Cardiac muscle cell (in vitro differentiated cells and primary cell): ENCODE measurements at regions not wholly inside any gene's neighbourhood (a gene's known extent, or its start where the extent isn't known, plus 50 kb on each side); places are given as distances from the start of the nearest gene placed in this dataset.

ENCODE experiments used
- DNase-seq, 2 donors: peaks; one replicate each; pipeline versions ENCODE4 v3.0.0 to v3.0.0-alpha.2; 2010 to 2017; ENCODE audit warnings: low read depth in 1 of 2, low spot score in 1 of 2
- H3K27ac ChIP-seq: fragments of 200-600 bp; sonication (generic); 2 replicates; pipeline ENCODE4 v1.5.1; 2016
- H3K27me3 ChIP-seq: fragments of 200-600 bp; sonication (generic); 2 replicates; pipeline ENCODE4 v1.6.0; 2016; ENCODE audit warnings: control low read depth
- H3K36me3 ChIP-seq: fragments of 200-600 bp; sonication (generic); 2 replicates; pipeline ENCODE4 v1.5.1; 2016; ENCODE audit warnings: control low read depth
- H3K4me1 ChIP-seq: fragments of 200-600 bp; sonication (generic); 2 replicates; pipeline ENCODE4 v1.8.1; 2017; ENCODE audit warnings: low read depth, mild to moderate bottlenecking, mixed run types
- H3K4me3 ChIP-seq: fragments of 200-600 bp; sonication (generic); 2 replicates; pipeline ENCODE4 v1.5.1; 2016; ENCODE audit warnings: mild to moderate bottlenecking
- H3K9me3 ChIP-seq: fragments of 200-600 bp; sonication (generic); 2 replicates; pipeline ENCODE4 v1.5.1; 2017; ENCODE audit warnings: low read depth, mild to moderate bottlenecking, control low read depth
- TF ChIP-seq, protein P1 (sequence below): IDR thresholded peaks from 2 replicates; pipeline ENCODE4 v1.5.1; 2012; ENCODE audit warnings: low read depth, mild to moderate bottlenecking, low read length

DNA sequence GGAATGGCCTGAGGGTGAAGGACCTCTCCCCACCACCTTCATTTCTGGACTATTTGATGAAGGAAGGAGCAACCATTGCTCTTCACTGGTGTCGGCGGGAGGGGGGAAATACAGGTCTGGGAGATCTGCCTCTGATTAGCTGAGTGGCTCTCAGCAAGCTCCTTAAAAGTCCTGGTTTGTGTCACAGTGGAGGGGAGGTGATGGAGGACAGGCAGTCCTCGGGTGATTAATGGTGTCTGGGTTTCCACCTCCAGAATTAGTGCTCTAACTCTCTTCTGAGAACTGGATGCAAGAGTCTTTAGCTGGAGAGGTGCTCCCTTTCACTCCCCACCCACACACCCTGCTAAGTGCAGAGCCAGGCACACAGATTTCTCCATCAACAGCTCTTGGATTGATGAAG, 83.2 kb downstream of the TTC32 start:
- Histone ChIP-seq H3K36me3 (no peaks in the 10 kb centered on the region), H3K4me3 (no peak overlapping the region), H3K27ac (peak overlapping the region; percentile 78), H3K9me3 (no peaks in the 10 kb centered on the region), H3K4me1 (peaks cover 19% of the 10 kb centered on the region), H3K27me3 (no peaks in the 10 kb centered on the region)
- DNase-seq, result peak in 1 of 2 donors; percentile 69
- TF ChIP-seq, protein P1, sequence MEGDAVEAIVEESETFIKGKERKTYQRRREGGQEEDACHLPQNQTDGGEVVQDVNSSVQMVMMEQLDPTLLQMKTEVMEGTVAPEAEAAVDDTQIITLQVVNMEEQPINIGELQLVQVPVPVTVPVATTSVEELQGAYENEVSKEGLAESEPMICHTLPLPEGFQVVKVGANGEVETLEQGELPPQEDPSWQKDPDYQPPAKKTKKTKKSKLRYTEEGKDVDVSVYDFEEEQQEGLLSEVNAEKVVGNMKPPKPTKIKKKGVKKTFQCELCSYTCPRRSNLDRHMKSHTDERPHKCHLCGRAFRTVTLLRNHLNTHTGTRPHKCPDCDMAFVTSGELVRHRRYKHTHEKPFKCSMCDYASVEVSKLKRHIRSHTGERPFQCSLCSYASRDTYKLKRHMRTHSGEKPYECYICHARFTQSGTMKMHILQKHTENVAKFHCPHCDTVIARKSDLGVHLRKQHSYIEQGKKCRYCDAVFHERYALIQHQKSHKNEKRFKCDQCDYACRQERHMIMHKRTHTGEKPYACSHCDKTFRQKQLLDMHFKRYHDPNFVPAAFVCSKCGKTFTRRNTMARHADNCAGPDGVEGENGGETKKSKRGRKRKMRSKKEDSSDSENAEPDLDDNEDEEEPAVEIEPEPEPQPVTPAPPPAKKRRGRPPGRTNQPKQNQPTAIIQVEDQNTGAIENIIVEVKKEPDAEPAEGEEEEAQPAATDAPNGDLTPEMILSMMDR, result no peak

DNA sequence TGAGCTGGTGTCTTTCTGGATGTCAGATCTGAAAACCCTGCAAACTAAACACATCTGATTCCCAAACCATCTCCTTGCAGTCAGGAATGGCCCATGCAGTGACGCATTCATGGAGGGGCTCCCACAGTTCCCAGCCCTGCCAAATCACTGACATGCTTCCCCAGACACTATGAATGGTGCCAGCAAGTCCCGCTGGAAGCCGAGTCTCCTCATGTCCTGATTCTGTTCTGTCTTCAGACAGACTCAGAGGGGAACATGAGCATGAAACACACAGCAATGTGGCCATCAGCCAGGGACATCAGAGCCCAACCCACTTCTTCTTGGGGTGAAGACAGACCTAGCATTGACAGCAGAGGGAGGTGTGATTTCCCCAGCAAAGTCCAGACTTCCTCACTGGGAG, 83.7 kb downstream of the TTC32 start:
- Histone ChIP-seq H3K4me1 (peaks cover 19% of the 10 kb centered on the region), H3K27me3 (no peaks in the 10 kb centered on the region), H3K4me3 (no peak overlapping the region), H3K36me3 (no peaks in the 10 kb centered on the region), H3K27ac (peak overlapping the region; percentile 78), H3K9me3 (no peaks in the 10 kb centered on the region)
- TF ChIP-seq, protein P1, result no peak
- peak in 1 of 2 donors; percentile 11 for DNase-seq

DNA sequence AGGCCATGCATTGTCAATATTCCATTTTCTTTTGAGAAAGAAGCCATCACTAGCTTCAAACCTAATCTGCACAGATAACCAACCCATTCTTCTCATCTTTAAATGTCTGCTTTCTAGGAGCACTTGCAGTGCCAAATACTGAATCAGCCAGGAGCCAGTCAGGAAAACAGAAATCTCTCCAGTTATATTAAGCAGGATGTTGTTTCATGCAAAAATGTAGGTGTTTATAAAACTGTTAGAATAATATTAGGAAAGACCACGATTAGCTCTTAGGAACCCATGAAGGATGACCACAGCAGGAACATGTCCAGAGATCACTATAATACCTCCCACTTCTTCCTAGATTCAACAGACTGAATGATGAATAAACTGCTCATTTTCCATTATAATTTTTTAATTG, 86.0 kb downstream of the TTC32 start:
- H3K27me3 ChIP-seq, result no peaks in the 10 kb centered on the region
- H3K27ac ChIP-seq, result no peak overlapping the region
- H3K9me3 ChIP-seq, result no peaks in the 10 kb centered on the region
- H3K4me1 ChIP-seq, result peaks cover 19% of the 10 kb centered on the region
- no peaks in the 10 kb centered on the region for H3K36me3 ChIP-seq
- H3K4me3 ChIP-seq, result no peak overlapping the region
- DNase-seq, result no peak
- TF ChIP-seq, protein P1, result no peak

DNA sequence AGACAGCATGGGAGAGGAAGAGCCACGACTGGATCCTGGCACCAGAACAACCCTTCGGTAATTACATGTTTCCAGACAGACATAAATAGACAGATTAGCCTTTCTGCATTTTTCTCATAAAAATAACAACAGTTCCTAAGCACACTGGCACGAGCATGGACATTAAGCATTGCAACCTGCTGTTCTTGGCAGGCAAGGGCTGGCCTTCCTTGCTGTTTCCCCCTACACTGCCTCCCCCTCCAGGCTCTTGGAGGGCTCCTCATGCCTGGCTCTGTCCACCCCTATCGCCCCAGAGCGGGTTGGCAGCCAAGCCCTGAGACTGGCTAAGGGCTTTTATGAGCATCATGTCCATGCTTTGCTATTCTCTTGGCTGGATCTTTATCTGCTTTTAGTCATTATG, 89.6 kb downstream of the TTC32 start:
- Histone ChIP-seq H3K4me1 (no peaks in the 10 kb centered on the region), H3K36me3 (no peaks in the 10 kb centered on the region), H3K27me3 (no peaks in the 10 kb centered on the region), H3K9me3 (no peaks in the 10 kb centered on the region), H3K4me3 (no peak overlapping the region), H3K27ac (no peak overlapping the region)
- DNase-seq, result no peak
- TF ChIP-seq, protein P1, result no peak

GRCh38 chr2:19811186-19811585, 90.6 kb downstream of the TTC32 start:
- H3K4me1 ChIP-seq, result no peaks in the 10 kb centered on the region
- no peaks in the 10 kb centered on the region for H3K27me3 ChIP-seq
- no peaks in the 10 kb centered on the region for H3K36me3 ChIP-seq
- H3K9me3 ChIP-seq, result no peaks in the 10 kb centered on the region
- TF ChIP-seq, protein P1, result no peak
- no peak overlapping the region for H3K4me3 ChIP-seq
- no peak overlapping the region for H3K27ac ChIP-seq
- no peak for DNase-seq

GRCh38 chr2:19810637-19811036, 91.1 kb downstream of the TTC32 start:
- Histone ChIP-seq H3K27me3 (no peaks in the 10 kb centered on the region), H3K4me3 (no peak overlapping the region), H3K27ac (no peak overlapping the region), H3K36me3 (no peaks in the 10 kb centered on the region), H3K9me3 (no peaks in the 10 kb centered on the region), H3K4me1 (no peaks in the 10 kb centered on the region)
- TF ChIP-seq, protein P1, result no peak
- no peak for DNase-seq
